ENCODE measurements at regions not wholly inside any gene's neighbourhood (a gene's known extent, or its start where the extent isn't known, plus 50 kb on each side); places are given as distances from the start of the nearest gene placed in this dataset.

DNA sequence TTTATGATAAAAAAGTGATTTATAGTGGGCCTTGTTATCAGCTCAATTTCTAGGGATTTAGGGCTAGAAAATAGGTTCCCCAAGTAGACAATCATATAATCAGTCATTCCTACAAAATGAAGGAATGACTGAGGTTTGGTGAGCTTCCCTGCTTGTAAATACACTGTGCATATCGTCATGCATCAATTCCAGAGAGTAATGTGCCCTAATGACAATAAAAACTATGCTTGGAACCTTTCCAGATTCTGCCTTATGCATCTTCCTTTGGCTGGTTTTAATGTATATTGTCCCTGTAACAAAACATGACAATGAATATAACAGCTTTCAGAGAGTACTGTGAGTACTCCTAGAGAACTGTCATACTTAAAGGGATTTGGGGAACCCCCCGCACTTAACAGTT lies 1310.9 kb downstream of the PCDH7 start:
- DNase-seq (ENCODE audit: low read depth in 2 of 2), result no peak

DNA sequence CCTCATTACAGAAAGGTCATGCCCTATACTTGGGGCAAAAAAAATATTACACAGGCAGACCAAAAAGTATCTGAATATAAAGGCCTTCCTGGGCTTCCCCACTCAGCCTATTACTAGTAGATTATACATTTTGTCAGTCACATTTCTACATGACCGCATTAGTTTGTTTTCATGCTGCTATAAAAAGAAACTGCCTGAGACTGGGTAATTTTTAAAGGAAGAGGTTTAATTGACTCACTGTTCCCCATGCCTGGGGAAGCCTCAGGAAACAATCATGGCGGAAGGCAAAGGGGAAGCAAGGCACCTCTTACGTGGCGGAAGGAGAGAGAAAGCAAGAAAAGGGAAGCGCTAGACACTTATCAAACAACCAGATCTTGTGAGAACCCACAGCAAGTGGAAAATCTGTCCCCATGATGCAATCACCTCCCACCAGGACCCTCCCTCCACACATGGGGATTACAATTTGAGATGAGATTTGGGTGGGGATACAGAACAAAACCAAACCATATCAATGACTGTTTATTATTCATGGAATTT lies 1312.0 kb downstream of the PCDH7 start:
- DNase-seq (ENCODE audit: low read depth in 2 of 2), result no peak

DNA sequence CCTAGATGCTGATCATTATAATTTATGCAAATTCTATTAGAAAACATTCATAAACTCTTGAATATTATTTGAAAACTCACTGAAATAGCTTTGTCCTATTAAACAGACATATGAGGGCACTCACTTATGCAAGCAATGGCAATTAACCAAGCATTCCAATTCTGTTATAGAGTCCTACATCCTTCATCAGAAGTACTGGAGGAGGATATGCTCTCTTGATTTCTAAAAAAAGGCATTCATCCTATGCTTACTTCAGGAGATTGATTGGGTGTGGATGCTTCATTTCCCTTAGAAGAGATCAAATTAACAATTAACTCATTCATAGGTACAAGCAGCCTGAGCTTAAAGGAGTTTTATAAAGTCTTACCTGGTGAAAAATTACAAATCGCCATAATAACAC lies 1317.2 kb downstream of the PCDH7 start:
- no peak for DNase-seq (ENCODE audit: low read depth in 2 of 2)

DNA sequence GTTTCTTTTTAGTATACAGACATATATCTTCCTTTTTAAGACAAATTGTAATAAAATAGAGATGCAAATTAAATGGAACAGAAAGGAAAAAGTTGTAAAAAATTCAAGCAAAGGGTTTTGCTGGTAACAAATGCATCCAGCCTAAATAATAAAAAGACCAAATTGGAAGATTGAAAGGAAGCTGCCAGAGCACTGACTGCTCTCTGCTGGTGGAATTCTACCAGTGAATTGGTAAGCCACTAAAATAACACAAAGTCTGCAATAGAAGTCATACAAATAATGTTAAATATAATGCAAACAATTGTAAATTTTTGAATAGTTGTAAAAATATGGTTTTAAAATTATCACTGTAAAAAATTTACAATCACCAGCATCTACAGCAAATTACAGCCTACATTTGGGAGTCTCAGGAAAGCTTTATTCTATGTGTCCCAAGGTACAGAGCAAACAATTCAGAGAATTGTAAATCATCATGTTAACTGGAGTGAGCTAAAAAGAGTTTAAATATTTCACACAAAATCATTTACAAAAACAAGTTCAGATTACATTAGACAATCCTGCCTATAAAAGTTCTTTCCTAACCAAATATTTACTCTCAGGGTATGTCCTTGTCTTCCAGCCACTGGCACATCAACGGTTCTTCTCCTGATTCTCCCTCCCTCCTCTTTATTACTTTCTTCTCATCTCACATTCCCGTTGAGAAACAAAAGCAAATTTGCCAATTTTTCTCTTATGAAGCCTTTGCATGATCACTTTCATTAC lies 1322.5 kb downstream of the PCDH7 start:
- no peak for DNase-seq (ENCODE audit: low read depth in 2 of 2)

GRCh38 chr4:32043248-32043633 lies 1323.1 kb downstream of the PCDH7 start:
- DNase-seq (ENCODE audit: low read depth in 2 of 2), result no peak

DNA sequence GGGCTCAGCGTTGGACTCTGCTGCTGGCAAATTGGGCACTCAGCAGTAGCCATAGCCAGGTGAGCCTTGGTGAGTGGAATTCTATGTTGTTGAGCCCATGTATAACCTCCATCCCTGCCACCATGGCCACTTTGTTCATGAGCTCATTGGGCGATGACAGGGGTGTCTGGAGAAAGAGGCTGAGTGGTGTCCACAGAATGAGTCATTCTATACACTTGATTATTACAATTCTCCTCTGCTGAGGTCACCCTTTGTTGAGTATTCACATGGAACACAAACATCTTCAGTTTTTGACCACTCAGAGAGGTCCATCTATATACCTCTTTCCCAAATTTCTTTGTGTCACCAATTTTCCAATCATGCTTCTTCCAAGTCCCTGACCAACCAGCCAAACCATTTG lies 1341.7 kb downstream of the PCDH7 start:
- DNase-seq (ENCODE audit: low read depth in 2 of 2), result no peak

- no peak for DNase-seq (ENCODE audit: low read depth in 2 of 2)
Measured at GRCh38 chr4:32073542-32073941, 1353.4 kb downstream of the PCDH7 start.

- DNase-seq (ENCODE audit: low read depth in 2 of 2), result no peak
Measured at GRCh38 chr4:32087211-32087610, 1367.0 kb downstream of the PCDH7 start.

DNA sequence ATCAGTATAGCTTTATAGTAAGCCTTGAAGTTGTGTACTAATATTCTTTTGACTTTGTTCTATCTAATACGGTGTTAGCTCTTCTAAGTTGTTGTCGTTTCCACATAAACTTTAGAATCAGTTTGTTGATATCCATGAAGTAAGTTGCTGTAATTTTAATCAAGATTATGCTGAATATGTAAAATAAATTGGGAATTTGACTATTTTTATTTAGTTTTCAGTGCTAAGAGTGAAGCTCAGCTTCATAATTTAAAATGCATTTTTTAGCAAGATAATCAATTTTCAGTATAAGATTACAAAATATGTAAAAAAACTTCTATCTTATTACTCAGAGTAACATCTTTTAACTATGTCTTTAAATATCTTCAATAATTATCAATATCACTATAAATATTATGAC lies 1374.8 kb downstream of the PCDH7 start:
- no peak for DNase-seq (ENCODE audit: low read depth in 2 of 2)

DNA sequence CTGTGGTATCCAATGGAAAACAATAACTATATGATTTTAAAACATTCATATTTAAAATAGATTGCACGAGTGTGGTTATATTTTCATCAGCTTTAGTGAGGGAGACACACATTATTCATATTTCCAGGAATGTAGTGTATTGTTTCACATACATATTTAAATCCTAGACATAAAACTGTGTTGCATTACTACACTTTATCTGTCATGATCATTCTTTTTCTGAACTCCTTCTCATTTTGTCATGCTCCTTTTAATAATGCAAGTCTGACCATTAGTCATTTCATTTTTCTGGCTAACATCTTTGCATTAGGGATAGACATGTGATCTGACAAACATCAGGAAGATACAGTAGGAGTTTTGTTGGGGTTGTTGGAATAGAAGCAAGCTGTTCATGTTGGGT lies 1382.7 kb downstream of the PCDH7 start:
- no peak for DNase-seq (ENCODE audit: low read depth in 2 of 2)

- no peak for DNase-seq (ENCODE audit: low read depth in 2 of 2)
Measured at GRCh38 chr4:32106767-32107166, 1386.6 kb downstream of the PCDH7 start.

DNA sequence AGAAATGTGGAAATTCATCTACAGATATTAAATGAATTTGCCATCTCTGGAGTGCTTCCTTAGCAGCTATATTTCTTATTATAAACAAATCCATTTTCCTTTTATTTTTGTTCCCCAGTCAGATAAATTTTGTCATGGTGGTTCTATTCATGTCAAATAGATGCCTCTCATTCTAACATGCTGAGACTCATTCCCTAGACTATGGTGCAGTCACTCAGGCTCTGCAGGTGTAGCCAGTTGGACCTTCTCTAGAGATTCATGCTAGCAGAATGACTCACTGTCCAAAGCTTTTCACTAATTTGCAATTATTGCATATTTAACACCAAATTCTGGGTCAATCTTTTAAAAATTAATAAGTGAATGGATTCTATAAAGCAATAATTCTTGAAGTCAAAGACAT lies 1392.7 kb downstream of the PCDH7 start:
- DNase-seq (ENCODE audit: low read depth in 2 of 2), result no peak

DNA sequence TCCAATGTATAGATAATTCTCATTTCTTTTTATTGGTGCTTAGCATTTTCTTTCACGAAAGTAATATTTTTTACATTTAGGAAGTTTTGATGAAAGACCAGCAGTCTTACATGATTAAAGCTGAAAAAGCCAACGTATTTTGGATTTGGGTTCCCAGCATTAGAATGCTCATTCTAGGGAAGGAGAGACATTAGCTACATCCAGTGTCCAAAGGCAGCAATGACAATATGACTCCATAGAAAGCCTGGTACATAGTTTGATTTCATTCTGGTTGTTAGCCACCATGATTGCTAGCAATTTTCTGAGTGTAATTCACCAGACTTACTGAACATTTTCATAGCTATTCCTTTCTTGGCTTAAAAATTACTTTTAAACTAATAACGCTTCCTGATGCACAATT lies 1397.5 kb downstream of the PCDH7 start:
- no peak for DNase-seq (ENCODE audit: low read depth in 2 of 2)

DNA sequence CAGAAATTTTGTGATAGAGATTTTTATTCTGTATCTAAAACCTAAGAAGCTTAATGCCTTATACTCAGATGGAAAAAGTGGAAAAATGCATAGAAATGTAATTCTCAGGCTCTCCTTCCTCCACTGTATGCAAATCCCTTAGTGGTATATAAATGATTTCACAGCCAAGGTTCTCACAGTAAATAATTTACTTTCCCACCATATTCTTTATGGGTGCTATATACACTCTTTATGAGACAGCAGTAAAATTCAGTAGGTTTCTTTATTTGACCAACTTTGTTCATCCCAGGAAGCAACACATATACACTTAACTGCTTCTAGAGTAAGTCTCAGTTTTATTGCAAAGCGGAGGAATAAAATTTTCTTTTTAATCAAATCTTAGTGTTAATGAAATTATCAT lies 1399.7 kb downstream of the PCDH7 start:
- no peak for DNase-seq (ENCODE audit: low read depth in 2 of 2)

GRCh38 chr4:32128549-32128948 lies 1408.4 kb downstream of the PCDH7 start:
- no peak for DNase-seq (ENCODE audit: low read depth in 2 of 2)

DNA sequence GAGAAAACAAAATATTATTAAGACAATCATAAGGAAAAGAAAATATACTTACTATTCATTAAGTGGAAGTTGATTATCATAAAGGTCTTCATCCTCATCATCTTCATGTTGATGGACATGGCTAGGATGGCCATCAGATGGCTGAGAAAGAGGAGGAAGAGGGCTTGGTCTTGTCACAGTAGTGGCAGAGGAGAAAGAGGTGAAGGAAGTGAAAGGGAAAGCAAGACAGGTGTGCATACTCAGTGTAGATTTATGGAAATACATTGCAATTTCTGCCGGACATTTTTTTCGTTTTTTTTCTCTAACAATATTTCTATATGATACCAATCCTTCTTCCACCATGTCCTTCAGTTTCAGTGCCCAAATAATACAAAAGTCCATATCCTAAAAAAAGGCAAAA lies 1409.8 kb downstream of the PCDH7 start:
- no peak for DNase-seq (ENCODE audit: low read depth in 2 of 2)

- DNase-seq (ENCODE audit: low read depth in 2 of 2), result no peak
Measured at GRCh38 chr4:32133141-32133540, 1413.0 kb downstream of the PCDH7 start.

- no peak for DNase-seq (ENCODE audit: low read depth in 2 of 2)
Measured at GRCh38 chr4:32133734-32134133, 1413.6 kb downstream of the PCDH7 start.

DNA sequence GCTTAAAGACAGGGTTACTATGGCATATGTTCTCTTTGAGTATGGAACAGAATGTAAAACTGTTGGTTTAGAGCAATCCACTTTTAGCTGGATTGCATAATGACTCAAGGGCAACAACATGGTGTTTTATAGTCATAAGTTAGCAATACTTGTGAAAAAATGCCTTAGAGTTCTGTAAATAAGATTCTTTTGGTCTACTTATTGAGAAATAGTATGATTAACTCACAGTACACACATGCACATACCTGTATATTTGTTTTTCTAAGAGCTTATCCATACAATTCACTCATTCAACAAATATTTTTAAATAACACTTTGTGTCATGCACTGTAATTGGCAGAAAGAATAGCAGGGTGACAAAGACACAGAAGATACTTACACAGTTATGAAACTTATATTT lies 1415.5 kb downstream of the PCDH7 start:
- DNase-seq (ENCODE audit: low read depth in 2 of 2), result no peak

DNA sequence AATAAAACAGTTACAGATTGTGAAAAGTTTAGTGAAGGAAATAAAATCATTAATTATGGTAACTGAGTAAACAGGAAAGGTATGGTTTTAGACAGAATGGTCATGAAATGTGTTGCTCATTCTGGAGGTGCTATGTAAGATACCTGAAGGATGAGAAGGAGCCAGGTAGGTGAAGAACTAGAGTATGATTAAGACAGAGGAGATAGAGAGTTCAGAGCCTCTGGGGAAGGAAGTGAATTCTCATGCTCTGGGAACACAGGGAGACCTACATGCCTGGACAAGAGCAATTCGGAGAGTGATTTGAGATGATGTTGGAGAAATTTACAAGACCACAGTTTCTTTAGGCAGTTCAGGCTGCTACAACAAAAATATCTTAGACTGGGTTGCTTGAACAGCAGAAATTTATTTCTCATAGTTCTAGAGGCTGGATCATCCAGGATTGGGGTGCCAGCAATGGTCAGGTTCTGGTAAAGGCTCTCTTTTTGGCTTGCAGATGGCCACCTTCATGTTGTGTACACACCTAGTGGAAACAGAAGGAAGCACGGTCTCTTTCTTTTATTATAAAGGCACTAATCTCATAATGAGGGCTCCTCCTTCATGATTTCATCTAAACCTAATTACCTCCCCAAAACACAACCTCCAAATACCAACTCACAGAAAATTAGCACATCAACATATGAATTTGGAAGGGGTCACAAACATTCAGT lies 1416.1 kb downstream of the PCDH7 start:
- DNase-seq (ENCODE audit: low read depth in 2 of 2), result no peak

- peak; percentile 62 to 64 for DNase-seq (ENCODE audit: low read depth in 2 of 2)
Measured at GRCh38 chr4:32140636-32141035, 1420.5 kb downstream of the PCDH7 start.

DNA sequence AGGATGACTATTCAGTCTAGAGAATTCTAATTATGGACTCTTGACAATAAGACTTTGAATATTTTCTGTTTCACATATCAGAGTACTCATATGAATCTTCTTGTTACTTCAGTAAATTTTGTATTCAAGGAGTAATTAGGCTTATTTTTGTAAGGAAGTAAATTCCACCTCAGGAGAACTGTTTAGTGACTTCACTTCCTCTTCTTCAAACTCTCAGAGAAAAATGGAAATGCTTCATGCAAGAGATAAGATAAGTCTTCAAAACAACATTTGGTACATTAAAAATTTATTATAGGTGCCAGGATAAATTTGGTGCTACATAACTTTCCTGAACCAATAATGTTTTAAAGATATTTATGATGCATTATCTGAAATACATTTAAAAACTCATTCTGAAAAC lies 1421.9 kb downstream of the PCDH7 start:
- no peak for DNase-seq (ENCODE audit: low read depth in 2 of 2)

GRCh38 chr4:32145987-32146386 lies 1425.8 kb downstream of the PCDH7 start:
- no peak for DNase-seq (ENCODE audit: low read depth in 2 of 2)

All from fibroblast of skin of left biceps (primary cell).